ENCODE measurements at regions not wholly inside any gene's neighbourhood (a gene's known extent, or its start where the extent isn't known, plus 50 kb on each side); places are given as distances from the start of the nearest gene placed in this dataset.

- TF ChIP-seq CTCF (IDR thresholded peaks at IDR 0.05 in 2 of 3, conservative IDR thresholded peaks at IDR 0.05 in 1 of 3; ENCODE audit: borderline replicate concordance in 1 of 3, insufficient read depth in 1 of 3, low read depth in 2 of 3, low read length in 2 of 3) (no peak), POLR2AphosphoS5 (IDR thresholded peaks at IDR 0.05; ENCODE audit: low read depth, low read length) (no peak), EGR1 (IDR thresholded peaks at IDR 0.05; ENCODE audit: low read depth) (no peak), POLR2A (IDR thresholded peaks at IDR 0.05; ENCODE audit: borderline replicate concordance, extremely low read depth, insufficient read depth, insufficient read length) (no peak), FOSL1 (IDR thresholded peaks at IDR 0.05; ENCODE audit: low read depth) (no peak), EZH2 (IDR thresholded peaks at IDR 0.05) (no peak), ZFX (IDR thresholded peaks at IDR 0.05) (no peak), ZBTB33 (IDR thresholded peaks at IDR 0.05; ENCODE audit: extremely low read depth, insufficient replicate concordance, low read length) (no peak), MAX (IDR thresholded peaks at IDR 0.05) (no peak), EZH2phosphoT487 (IDR thresholded peaks at IDR 0.05; ENCODE audit: borderline replicate concordance) (no peak), CEBPB (IDR thresholded peaks at IDR 0.05; ENCODE audit: low read depth) (no peak), SRF (IDR thresholded peaks at IDR 0.05; ENCODE audit: low read depth) (no peak), SIN3A (IDR thresholded peaks at IDR 0.05; ENCODE audit: low read depth) (no peak)
Observed at GRCh38 chr6:156194981-156195380, 582.2 kb upstream of the ARID1B start.
